D721Med (cell line): ENCODE measurements at regions not wholly inside any gene's neighbourhood (a gene's known extent, or its start where the extent isn't known, plus 50 kb on each side); places are given as distances from the start of the nearest gene placed in this dataset.
A peak's percentile ranks its signal among the peaks of the same experiment; 100 is the strongest.

ENCODE experiments used
- DNase-seq: peaks from one replicate; pipeline ENCODE4 v3.0.0; 2011; ENCODE audit warnings: low spot score; ENCODE audit not compliant: insufficient read length
- FAIRE-seq: peaks from 2 replicates; lab custom pipeline; 2011; peaks lifted over from hg19 to GRCh38; lab: Jason Lieb, UNC
- TF ChIP-seq, protein P1 (sequence below): IDR thresholded peaks from 2 replicates; pipeline ENCODE4 v1.5.1; 2012; ENCODE audit warnings: mild to moderate bottlenecking, control low read depth; ENCODE audit not compliant: insufficient read depth; ENCODE audit errors: missing control alignments

- FAIRE-seq (no peak), DNase-seq (no peak)
- TF ChIP-seq, protein P1, sequence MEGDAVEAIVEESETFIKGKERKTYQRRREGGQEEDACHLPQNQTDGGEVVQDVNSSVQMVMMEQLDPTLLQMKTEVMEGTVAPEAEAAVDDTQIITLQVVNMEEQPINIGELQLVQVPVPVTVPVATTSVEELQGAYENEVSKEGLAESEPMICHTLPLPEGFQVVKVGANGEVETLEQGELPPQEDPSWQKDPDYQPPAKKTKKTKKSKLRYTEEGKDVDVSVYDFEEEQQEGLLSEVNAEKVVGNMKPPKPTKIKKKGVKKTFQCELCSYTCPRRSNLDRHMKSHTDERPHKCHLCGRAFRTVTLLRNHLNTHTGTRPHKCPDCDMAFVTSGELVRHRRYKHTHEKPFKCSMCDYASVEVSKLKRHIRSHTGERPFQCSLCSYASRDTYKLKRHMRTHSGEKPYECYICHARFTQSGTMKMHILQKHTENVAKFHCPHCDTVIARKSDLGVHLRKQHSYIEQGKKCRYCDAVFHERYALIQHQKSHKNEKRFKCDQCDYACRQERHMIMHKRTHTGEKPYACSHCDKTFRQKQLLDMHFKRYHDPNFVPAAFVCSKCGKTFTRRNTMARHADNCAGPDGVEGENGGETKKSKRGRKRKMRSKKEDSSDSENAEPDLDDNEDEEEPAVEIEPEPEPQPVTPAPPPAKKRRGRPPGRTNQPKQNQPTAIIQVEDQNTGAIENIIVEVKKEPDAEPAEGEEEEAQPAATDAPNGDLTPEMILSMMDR: no peak
Observed at GRCh38 chr12:83985084-83985483, 927.5 kb downstream of the SLC6A15 start.

DNA sequence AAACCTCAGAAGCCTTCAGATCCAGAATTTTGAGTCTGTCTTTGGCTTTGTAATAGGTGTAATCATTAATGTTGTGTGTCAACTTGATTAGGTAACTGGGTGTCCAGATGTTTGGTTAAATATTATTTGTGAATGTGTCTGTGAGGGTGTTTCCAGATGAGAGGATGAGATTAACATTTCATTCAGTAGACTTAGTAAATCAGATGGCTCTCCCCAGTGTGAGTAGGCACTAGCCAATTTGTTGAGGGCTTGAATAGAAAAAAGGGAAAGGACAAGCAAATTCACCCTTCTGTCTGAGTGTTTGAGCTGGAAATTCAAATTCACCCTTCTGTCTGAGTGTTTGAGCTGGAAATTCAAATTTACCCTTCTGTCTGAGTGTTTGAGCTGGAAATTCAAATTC lies 932.2 kb downstream of the SLC6A15 start:
- FAIRE-seq: no peak

GRCh38 chr12:83979785-83980184 lies 932.8 kb downstream of the SLC6A15 start:
- DNase-seq (no peak), FAIRE-seq (no peak)
- TF ChIP-seq, protein P1: no peak

More for the DNA sequence above, 932.2 kb downstream of the SLC6A15 start:
- DNase-seq: no peak
- TF ChIP-seq, protein P1: no peak

DNA sequence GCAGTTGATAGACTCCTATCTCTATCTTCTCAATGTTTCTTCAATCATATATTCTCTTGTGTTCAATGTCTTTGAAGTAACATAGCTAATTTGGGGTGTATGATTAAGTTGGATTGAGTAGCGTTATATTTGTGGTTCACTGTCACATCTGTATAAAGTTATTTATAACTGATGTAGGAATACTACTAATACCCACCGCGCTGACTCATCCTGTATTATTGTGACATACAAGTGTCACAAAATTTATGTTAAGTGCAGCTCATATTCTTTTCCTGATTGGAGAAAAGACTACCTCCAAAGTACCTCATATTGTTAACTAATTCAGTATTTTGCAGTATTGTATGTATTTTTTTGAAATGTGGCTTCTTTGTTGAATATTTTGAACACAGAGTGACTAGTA lies 940.8 kb downstream of the SLC6A15 start:
- FAIRE-seq (no peak), DNase-seq (no peak)
- TF ChIP-seq, protein P1: no peak

- no peak for FAIRE-seq
- TF ChIP-seq, protein P1: no peak
Observed at GRCh38 chr12:83960767-83961166, 951.8 kb downstream of the SLC6A15 start.

DNA sequence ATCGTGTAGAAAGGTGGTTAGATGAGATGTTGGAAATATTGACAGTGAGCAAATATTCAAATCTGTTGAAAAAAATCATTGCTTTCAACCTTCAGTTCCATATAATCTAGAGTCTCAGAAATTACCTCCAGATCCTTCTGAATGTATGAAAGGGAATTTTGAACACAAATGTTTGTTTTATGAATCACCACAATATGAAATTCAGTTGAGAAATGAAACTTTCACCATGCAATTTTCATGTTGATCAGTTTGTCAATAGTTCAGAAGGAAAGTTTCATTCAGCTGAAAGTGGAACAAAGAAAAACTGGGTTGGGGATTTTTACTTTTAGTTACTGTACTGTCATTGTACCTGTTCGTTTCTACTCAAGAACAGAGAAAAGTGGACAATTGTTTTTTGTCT lies 953.6 kb downstream of the SLC6A15 start:
- FAIRE-seq (no peak), DNase-seq (no peak)
- TF ChIP-seq, protein P1: no peak

More at GRCh38 chr12:83960767-83961166, 951.8 kb downstream of the SLC6A15 start:
- DNase-seq: no peak

GRCh38 chr12:83954956-83955601 lies 957.5 kb downstream of the SLC6A15 start:
- FAIRE-seq: no peak
- no peak for DNase-seq
- TF ChIP-seq, protein P1: peak; percentile 1
